GM21717 (cell line): ENCODE measurements at regions not wholly inside any gene's neighbourhood (a gene's known extent, or its start where the extent isn't known, plus 50 kb on each side); places are given as distances from the start of the nearest gene placed in this dataset.
"Not testable (repeated sequence)": the region's sequence is repeated elsewhere in the genome, so short reads cannot be mapped to it uniquely, and the experiment has no call there.

Experiments used
- ATAC-seq: cut with Tn5 transposase; IDR thresholded peaks from one replicate; pipeline ENCODE4 v1.9.1; 2021; ENCODE audit warnings: mild to moderate bottlenecking, moderate library complexity; ENCODE audit not compliant: unreplicated experiment

DNA sequence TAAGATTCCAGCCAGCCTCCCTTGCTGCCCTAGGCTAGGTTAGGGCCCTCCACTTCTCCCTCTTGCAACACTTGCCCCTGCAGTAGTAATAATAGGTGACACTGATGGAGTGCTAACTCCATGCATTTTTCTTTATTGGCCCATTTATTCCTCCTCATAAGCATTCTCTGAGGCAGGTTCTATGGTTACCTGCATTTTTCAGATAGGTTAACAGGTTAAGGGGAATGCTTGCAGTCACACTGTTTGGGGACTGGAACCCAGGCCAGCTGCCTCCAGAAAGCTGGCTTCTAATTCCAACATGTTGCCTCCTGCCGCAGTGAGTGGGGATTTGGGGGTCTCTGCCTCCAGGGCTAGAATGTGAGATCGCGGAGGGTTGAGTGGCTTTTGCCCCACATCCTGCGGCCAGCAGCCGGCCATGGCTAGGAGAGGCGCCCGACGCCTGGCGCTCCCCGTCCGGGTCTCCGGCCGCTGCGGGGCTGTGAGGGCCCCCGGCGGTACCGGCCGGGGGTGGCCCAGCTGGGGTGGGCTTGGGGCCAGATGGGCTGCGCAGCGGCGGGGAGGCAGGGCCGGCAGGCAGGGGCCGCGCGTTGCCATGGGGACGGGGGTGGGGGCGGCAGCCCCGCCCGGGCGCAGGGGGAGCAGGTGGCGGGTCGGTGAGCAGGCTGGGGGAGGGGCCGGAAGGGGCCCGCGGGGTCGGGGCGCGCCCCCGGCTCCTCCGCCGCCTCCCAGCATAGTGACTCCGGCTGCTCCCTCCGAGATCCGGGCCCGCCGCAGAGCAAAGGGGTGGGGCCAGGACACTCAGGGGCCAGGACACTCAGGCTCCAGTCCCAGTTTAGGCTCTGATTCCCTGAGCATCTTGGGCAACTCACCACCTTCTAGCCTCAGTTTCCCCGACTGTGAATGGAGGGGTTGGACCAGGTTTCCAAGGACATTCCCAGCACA, 68.4 kb upstream of the SSBP3 start:
- ATAC-seq: no peak

DNA sequence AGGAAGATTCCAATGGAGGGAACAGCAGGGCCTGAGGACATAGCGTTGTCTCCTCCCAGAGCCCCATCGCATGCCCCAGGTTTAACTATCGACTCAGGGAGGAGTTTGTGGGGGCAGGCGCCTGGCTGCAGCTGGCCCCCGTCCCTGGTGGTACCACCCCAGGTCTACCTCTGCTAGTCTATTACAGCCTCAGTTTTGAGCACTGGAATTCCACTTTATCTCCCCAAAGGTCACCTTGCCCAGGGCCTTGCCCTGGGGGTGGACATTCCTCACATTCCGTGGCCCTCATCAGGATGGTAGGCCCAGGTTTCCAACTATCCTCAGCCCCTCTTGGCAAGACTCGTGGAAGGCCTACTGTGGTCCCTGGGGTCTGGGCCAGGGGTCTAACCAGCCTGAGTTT, 65.4 kb upstream of the SSBP3 start:
- no peak for ATAC-seq

DNA sequence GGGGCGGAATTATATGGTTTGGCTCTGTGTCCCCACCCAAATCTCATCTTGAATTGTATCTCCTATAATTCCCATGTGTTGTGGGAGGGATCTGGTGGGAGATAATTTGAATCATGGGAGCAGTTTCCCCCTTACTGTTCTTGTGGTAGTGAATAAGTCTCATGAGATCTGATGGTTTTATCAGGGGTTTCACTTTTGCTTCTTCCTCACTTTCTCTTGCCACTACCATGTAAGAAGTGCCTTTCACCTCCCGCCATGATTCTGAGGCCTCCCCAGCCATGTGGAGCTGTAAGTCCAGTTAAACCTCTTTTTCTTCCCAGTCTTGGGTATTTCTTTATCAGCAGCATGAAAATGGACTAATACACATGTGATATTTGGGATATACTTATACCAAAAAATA, 63.2 kb upstream of the SSBP3 start:
- not testable (repeated sequence) for ATAC-seq

GRCh38 chr1:54468288-54469084, 62.3 kb upstream of the SSBP3 start:
- ATAC-seq: not testable (repeated sequence)

- ATAC-seq: no peak
These were observed 59.2 kb upstream of the SSBP3 start for GRCh38 chr1:54465351-54465811.

- no peak for ATAC-seq
These were observed 58.4 kb upstream of the SSBP3 start for GRCh38 chr1:54464477-54465146.

DNA sequence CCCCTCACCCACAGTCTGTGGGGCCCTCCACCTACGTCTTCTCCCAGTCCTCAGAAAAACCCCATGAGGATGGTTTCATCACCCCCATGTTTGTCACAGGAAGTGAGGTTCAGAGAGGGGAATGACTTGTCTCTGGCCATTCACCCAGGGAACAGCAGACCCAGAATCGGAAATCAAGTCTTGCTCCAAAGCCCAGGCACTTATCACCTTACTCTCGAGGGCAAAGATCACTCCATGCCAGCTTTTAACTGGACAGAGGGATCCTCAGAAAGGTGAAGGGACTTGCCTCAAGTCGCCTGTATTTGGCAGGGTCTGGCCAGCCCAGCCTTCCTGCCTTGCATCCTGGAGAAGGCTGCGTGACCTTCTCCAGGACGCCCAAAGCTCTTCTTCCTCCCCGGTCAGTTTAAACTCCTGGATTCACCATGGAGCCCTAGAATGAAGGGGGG, 57.9 kb upstream of the SSBP3 start:
- ATAC-seq: no peak

DNA sequence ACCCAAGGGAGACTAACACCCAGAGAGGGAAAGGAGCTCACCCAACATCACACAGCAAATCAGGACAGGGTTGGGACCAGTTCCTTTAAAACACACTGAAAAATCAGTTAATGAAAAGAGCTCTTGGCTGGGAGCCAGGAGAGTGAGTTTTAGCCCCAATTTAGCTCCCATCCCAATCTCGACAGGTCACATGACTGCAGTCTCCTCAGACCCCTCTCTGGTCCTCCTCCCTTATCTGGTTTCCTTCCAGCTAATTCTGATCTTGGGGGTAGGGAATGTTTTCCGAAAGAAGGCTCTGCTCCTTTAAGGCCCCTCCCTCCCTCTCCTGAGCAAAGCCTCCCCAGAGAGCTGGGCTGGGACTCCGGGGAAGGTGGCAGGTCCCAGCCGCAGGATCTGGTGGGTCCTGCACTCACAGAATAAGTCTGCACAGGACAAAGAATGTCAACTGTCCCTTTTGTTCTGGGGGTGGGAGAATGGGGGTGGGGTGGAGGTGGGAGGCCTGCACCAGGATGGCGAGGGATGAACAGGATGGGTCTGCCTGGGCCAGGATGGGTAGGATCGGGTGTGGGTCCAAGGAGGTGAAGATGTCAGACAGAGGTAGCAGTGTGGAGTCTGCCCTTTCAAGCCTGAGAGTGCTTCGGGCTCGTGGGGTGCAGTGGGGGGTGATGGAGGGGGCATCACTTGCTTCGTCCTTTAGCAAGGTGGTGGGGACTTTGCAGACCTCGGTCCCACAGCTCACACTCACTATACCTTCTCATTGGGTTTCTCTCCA, 57.3 kb upstream of the SSBP3 start:
- no peak for ATAC-seq

- no peak for ATAC-seq
These were observed 56.5 kb upstream of the SSBP3 start for GRCh38 chr1:54462597-54463258.

DNA sequence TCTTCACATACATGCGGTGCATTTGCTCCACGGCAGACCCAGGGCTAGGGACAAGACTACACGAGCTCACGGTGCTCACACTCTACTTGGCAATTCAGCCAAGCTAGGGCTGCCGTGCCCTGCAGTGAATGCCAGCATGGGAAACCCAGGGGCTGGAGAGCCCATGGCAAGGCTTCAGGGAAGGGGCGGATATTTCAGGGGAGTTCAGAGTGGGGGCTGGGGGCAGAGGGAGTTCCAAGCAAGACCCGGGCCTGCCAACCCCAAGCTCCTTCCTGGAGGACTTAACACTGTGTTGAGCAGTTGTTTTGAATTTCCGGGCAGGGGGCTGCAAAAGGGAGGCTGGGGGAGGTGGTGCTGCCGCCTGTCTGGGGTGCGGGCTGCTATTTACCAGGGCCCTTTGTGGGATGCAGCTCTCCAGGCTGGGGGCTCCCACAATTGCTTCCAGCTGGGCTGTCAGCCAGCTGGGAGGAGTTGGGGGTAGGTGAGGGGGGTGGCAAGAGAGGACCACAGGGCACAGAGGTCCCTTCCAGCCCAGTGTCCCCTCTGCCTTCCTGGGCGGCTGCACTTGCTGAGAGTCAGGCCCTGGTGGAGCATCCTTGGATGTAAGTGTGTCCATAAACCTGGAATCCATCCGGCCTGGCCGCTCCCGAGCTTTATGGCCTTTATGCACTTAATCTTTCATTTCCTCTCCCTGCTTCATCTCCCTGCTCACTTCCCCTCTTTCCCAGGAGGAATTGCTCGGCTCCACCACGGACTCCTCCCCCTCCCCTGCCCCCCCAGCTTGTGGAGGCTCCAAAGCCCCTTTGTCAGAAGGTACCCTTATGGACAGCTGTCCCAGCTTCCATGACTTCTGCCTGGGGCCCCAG, 55.8 kb upstream of the SSBP3 start:
- ATAC-seq: no peak

GRCh38 chr1:54460861-54461387, 54.7 kb upstream of the SSBP3 start:
- no peak for ATAC-seq

- ATAC-seq: no peak
These were observed 54.2 kb upstream of the SSBP3 start for GRCh38 chr1:54460351-54460750.

GRCh38 chr1:54459726-54460191, 53.6 kb upstream of the SSBP3 start:
- no peak for ATAC-seq

GRCh38 chr1:54459140-54459539, 52.9 kb upstream of the SSBP3 start:
- no peak for ATAC-seq

DNA sequence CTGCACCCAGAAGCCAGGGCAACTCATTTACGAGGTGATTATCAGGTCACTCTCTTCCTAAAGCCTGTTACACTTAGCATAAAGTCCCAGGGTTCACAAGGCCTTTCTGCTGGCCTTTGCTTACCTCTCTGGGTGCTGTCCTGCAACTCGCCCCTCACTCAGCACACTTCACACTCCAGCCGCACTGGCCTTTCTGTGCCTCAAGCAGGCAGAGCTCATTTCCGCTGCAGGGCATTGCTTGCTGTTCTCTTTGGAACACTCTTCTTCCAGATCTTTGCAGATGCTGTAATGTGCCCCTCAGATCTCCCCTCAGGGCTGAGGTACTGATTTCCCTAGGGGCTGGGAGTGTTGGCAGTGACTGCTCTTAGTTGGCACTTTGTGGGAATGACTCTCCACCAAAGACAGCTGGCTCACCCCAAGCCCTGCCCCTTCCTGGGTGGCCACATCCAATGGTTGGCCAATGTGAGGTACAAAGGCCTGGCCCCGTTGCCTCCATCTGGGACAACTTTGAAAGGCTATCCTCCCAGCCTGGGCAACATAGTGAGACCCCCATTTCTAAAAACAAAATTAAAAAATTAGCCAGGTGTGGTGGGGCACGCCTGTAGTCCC, 50.8 kb upstream of the SSBP3 start:
- ATAC-seq: no peak

GRCh38 chr1:54456361-54456760, 50.2 kb upstream of the SSBP3 start:
- ATAC-seq: no peak
